ENCODE measurements at regions not wholly inside any gene's neighbourhood (a gene's known extent, or its start where the extent isn't known, plus 50 kb on each side); places are given as distances from the start of the nearest gene placed in this dataset.

- in situ Hi-C loops (cut with HindIII; ENCODE audit: low sequenced_read_pairs) = no loop called here
These were observed 1629.1 kb upstream of the PCDH20 start for GRCh38 chr13:63044589-63045313.

- in situ Hi-C loops (cut with HindIII; ENCODE audit: low sequenced_read_pairs) = no loop called here
These were observed 1627.0 kb upstream of the PCDH20 start for GRCh38 chr13:63042686-63043085.

GRCh38 chr13:63041640-63042414 lies 1626.2 kb upstream of the PCDH20 start:
- in situ Hi-C loops (cut with HindIII; ENCODE audit: low sequenced_read_pairs) = no loop called here

GRCh38 chr13:63026285-63026797 lies 1610.7 kb upstream of the PCDH20 start:
- in situ Hi-C loops (cut with HindIII; ENCODE audit: low sequenced_read_pairs) = no loop called here

- in situ Hi-C loops (cut with HindIII; ENCODE audit: low sequenced_read_pairs) = no loop called here
These were observed 1610.1 kb upstream of the PCDH20 start for GRCh38 chr13:63025741-63026140.

GRCh38 chr13:63024458-63024857 lies 1608.8 kb upstream of the PCDH20 start:
- in situ Hi-C loops (cut with HindIII; ENCODE audit: low sequenced_read_pairs) = no loop called here

GRCh38 chr13:63011996-63012395 lies 1596.3 kb upstream of the PCDH20 start:
- in situ Hi-C loops (cut with HindIII; ENCODE audit: low sequenced_read_pairs) = no loop called here

GRCh38 chr13:63010072-63010658 lies 1594.5 kb upstream of the PCDH20 start:
- in situ Hi-C loops (cut with HindIII; ENCODE audit: low sequenced_read_pairs) = no loop called here

GRCh38 chr13:63005625-63006024 lies 1590.0 kb upstream of the PCDH20 start:
- in situ Hi-C loops (cut with HindIII; ENCODE audit: low sequenced_read_pairs) = no loop called here

- in situ Hi-C loops (cut with HindIII; ENCODE audit: low sequenced_read_pairs) = no loop called here
These were observed 1582.0 kb upstream of the PCDH20 start for GRCh38 chr13:62997696-62998095.

- in situ Hi-C loops (cut with HindIII; ENCODE audit: low sequenced_read_pairs) = no loop called here
These were observed 1581.5 kb upstream of the PCDH20 start for GRCh38 chr13:62997038-62997599.

- in situ Hi-C loops (cut with HindIII; ENCODE audit: low sequenced_read_pairs) = no loop called here
These were observed 1558.2 kb upstream of the PCDH20 start for GRCh38 chr13:62973804-62974203.

GRCh38 chr13:62964522-62964921 lies 1548.9 kb upstream of the PCDH20 start:
- in situ Hi-C loops (cut with HindIII; ENCODE audit: low sequenced_read_pairs) = no loop called here

GRCh38 chr13:62960723-62961122 lies 1545.1 kb upstream of the PCDH20 start:
- in situ Hi-C loops (cut with HindIII; ENCODE audit: low sequenced_read_pairs) = no loop called here

GRCh38 chr13:62933809-62934208 lies 1518.2 kb upstream of the PCDH20 start:
- in situ Hi-C loops (cut with HindIII; ENCODE audit: low sequenced_read_pairs) = no loop called here

- in situ Hi-C loops (cut with HindIII; ENCODE audit: low sequenced_read_pairs) = no loop called here
These were observed 1516.7 kb upstream of the PCDH20 start for GRCh38 chr13:62932256-62932883.

GRCh38 chr13:62931853-62932252 lies 1516.2 kb upstream of the PCDH20 start:
- in situ Hi-C loops (cut with HindIII; ENCODE audit: low sequenced_read_pairs) = no loop called here

GRCh38 chr13:62924395-62924794 lies 1508.7 kb upstream of the PCDH20 start:
- in situ Hi-C loops (cut with HindIII; ENCODE audit: low sequenced_read_pairs) = no loop called here

- in situ Hi-C loops (cut with HindIII; ENCODE audit: low sequenced_read_pairs) = no loop called here
These were observed 1504.5 kb upstream of the PCDH20 start for GRCh38 chr13:62920159-62920558.

- in situ Hi-C loops (cut with HindIII; ENCODE audit: low sequenced_read_pairs) = no loop called here
These were observed 1503.8 kb upstream of the PCDH20 start for GRCh38 chr13:62919491-62919890.

GRCh38 chr13:62910541-62911060 lies 1495.0 kb upstream of the PCDH20 start:
- in situ Hi-C loops (cut with HindIII; ENCODE audit: low sequenced_read_pairs) = no loop called here

All from endothelial cell of hepatic sinusoid (primary cell).